ENCODE measurements at regions not wholly inside any gene's neighbourhood (a gene's known extent, or its start where the extent isn't known, plus 50 kb on each side); places are given as distances from the start of the nearest gene placed in this dataset.

DNA sequence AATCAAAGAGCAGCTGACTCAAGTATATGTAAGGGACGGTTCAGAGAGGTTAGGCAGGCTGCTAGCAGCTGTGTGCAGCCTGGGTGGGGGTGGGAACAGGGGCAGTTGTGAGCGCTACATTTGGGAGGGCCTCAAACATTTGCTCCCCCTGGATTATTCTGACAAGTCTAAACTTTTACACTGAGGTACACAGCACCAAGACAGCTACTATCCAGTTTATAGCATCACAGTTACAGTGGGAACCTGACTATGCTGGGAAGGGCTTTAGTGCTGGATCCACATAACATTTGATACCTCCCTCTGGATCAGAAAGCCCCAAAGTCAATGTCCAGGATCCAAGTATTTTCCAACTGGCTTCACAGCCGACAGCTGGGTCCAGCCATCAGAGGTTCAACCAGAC is 55.8 kb upstream of the GIMD1 start:
- Histone ChIP-seq H3K4me3 (ENCODE audit: low read depth in 2 of 2, low read length in 2 of 2) (no peak overlapping the region), H3K4me1 (ENCODE audit: control insufficient read depth, insufficient read depth, low read length) (no peaks in the 10 kb centered on the region), H3K27me3 (ENCODE audit: control insufficient read depth, insufficient read depth, low read length) (no peaks in the 10 kb centered on the region), H3K9me3 (ENCODE audit: control insufficient read depth, insufficient read depth, low read depth, low read length) (no peaks in the 10 kb centered on the region), H3K27ac (ENCODE audit: low read length) (no peak overlapping the region), H3K36me3 (ENCODE audit: control insufficient read depth, insufficient read depth, low read length) (no peaks in the 10 kb centered on the region)
- no peak for DNase-seq (ENCODE audit: low read depth, low spot score)
- TF ChIP-seq, protein P1, sequence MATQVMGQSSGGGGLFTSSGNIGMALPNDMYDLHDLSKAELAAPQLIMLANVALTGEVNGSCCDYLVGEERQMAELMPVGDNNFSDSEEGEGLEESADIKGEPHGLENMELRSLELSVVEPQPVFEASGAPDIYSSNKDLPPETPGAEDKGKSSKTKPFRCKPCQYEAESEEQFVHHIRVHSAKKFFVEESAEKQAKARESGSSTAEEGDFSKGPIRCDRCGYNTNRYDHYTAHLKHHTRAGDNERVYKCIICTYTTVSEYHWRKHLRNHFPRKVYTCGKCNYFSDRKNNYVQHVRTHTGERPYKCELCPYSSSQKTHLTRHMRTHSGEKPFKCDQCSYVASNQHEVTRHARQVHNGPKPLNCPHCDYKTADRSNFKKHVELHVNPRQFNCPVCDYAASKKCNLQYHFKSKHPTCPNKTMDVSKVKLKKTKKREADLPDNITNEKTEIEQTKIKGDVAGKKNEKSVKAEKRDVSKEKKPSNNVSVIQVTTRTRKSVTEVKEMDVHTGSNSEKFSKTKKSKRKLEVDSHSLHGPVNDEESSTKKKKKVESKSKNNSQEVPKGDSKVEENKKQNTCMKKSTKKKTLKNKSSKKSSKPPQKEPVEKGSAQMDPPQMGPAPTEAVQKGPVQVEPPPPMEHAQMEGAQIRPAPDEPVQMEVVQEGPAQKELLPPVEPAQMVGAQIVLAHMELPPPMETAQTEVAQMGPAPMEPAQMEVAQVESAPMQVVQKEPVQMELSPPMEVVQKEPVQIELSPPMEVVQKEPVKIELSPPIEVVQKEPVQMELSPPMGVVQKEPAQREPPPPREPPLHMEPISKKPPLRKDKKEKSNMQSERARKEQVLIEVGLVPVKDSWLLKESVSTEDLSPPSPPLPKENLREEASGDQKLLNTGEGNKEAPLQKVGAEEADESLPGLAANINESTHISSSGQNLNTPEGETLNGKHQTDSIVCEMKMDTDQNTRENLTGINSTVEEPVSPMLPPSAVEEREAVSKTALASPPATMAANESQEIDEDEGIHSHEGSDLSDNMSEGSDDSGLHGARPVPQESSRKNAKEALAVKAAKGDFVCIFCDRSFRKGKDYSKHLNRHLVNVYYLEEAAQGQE (IDR thresholded peaks at IDR 0.05; ENCODE audit: insufficient read depth in 1 of 2, low read depth in 2 of 2, low read length in 1 of 2) = no peak
- TF ChIP-seq, protein P2, sequence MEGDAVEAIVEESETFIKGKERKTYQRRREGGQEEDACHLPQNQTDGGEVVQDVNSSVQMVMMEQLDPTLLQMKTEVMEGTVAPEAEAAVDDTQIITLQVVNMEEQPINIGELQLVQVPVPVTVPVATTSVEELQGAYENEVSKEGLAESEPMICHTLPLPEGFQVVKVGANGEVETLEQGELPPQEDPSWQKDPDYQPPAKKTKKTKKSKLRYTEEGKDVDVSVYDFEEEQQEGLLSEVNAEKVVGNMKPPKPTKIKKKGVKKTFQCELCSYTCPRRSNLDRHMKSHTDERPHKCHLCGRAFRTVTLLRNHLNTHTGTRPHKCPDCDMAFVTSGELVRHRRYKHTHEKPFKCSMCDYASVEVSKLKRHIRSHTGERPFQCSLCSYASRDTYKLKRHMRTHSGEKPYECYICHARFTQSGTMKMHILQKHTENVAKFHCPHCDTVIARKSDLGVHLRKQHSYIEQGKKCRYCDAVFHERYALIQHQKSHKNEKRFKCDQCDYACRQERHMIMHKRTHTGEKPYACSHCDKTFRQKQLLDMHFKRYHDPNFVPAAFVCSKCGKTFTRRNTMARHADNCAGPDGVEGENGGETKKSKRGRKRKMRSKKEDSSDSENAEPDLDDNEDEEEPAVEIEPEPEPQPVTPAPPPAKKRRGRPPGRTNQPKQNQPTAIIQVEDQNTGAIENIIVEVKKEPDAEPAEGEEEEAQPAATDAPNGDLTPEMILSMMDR (IDR thresholded peaks at IDR 0.05) = no peak
- TF ChIP-seq TCF7L2 (IDR thresholded peaks at IDR 0.05; ENCODE audit: low read depth, low read length) = no peak
- no peak for TF ChIP-seq POLR2AphosphoS5 (IDR thresholded peaks at IDR 0.05; ENCODE audit: low read depth, low read length)
- TF ChIP-seq SIN3A (IDR thresholded peaks at IDR 0.05; ENCODE audit: borderline replicate concordance, insufficient read depth, low read depth, low read length) = no peak
- ChIA-PET CTCF (no interaction called here), POLR2A (no interaction called here)
- in situ Hi-C loops (cut with HindIII; ENCODE audit: low pct_unique_long_range_greater_than_20kb, low sequenced_read_pairs) = no loop called here
- ATAC-seq = no peak
- intact Hi-C loops (cut with micrococcal nuclease; ENCODE audit: unreplicated experiment) = no loop called here
- BruUV-seq (replicated peaks) = no TSS peak

DNA sequence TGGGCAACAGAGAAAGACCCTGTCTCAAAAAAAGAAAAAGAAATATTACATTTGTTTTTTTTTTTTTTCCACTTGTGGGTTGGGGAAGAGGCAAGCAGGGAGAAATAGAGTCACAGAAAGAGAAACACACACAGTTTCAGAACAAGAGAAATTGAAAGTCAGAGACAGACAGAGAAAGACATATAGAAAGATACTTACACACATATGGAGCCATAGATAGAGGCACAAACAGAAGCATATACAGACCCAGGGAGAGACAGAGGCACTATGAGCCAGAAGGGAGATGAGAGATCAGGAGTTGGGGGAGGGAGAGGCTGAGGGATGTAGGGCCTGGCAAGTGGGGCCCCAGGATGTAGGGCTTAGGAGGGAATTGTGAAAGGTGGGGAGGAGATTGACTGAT is 55.2 kb upstream of the GIMD1 start:
- CTCF ChIA-PET = no interaction called here

DNA sequence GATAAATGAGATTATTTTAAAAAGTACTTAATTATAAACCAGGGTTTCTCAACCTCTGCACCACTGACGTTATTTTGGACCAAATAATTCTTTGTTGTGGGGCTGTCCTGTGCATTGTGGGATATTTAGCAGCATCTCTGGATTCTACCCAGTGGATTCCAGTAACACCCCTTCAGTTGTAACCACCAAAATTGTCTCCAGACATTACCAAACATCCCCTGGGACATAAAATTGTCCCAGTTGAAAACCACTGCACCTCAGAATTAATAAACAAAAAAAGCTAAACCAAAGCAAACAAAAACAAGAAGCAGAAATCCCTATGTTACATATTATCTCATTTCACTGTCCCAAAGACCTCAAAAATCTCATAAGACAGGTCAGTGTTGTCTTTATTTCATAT is 54.2 kb upstream of the GIMD1 start:
- no TSS peak for BruUV-seq (replicated peaks)
- H3K27me3 ChIP-seq (ENCODE audit: control insufficient read depth, insufficient read depth, low read length) = no peaks in the 10 kb centered on the region
- no peak for DNase-seq (ENCODE audit: low read depth, low spot score)
- intact Hi-C loops (cut with micrococcal nuclease; ENCODE audit: unreplicated experiment) (no loop called here), in situ Hi-C loops (cut with HindIII; ENCODE audit: low pct_unique_long_range_greater_than_20kb, low sequenced_read_pairs) (no loop called here)
- H3K36me3 ChIP-seq (ENCODE audit: control insufficient read depth, insufficient read depth, low read length) = no peaks in the 10 kb centered on the region
- TF ChIP-seq, protein P2 (IDR thresholded peaks at IDR 0.05) = no peak
- no peak for TF ChIP-seq SIN3A (IDR thresholded peaks at IDR 0.05; ENCODE audit: borderline replicate concordance, insufficient read depth, low read depth, low read length)
- no peaks in the 10 kb centered on the region for H3K4me1 ChIP-seq (ENCODE audit: control insufficient read depth, insufficient read depth, low read length)
- no peak for ATAC-seq
- no peaks in the 10 kb centered on the region for H3K9me3 ChIP-seq (ENCODE audit: control insufficient read depth, insufficient read depth, low read depth, low read length)
- ChIA-PET POLR2A (no interaction called here), CTCF (no interaction called here)
- no peak overlapping the region for H3K4me3 ChIP-seq (ENCODE audit: low read depth in 2 of 2, low read length in 2 of 2)
- H3K27ac ChIP-seq (ENCODE audit: low read length) = no peak overlapping the region

More for the DNA sequence above, 55.2 kb upstream of the GIMD1 start:
- no peak overlapping the region for H3K4me3 ChIP-seq (ENCODE audit: low read depth in 2 of 2, low read length in 2 of 2)
- no peaks in the 10 kb centered on the region for H3K27me3 ChIP-seq (ENCODE audit: control insufficient read depth, insufficient read depth, low read length)
- DNase-seq (ENCODE audit: low read depth, low spot score) (no peak), ATAC-seq (no peak)
- H3K36me3 ChIP-seq (ENCODE audit: control insufficient read depth, insufficient read depth, low read length) = no peaks in the 10 kb centered on the region
- in situ Hi-C loops (cut with HindIII; ENCODE audit: low pct_unique_long_range_greater_than_20kb, low sequenced_read_pairs) (no loop called here), intact Hi-C loops (cut with micrococcal nuclease; ENCODE audit: unreplicated experiment) (no loop called here)
- no peaks in the 10 kb centered on the region for H3K4me1 ChIP-seq (ENCODE audit: control insufficient read depth, insufficient read depth, low read length)
- no TSS peak for BruUV-seq (replicated peaks)
- POLR2A ChIA-PET = no interaction called here
- H3K27ac ChIP-seq (ENCODE audit: low read length) = no peak overlapping the region
- no peak for TF ChIP-seq POLR2AphosphoS5 (IDR thresholded peaks at IDR 0.05; ENCODE audit: low read depth, low read length)
- H3K9me3 ChIP-seq (ENCODE audit: control insufficient read depth, insufficient read depth, low read depth, low read length) = no peaks in the 10 kb centered on the region

Measured in Panc1 (cell line).